OCI-LY1 (cell line): ENCODE measurements at regions not wholly inside any gene's neighbourhood (a gene's known extent, or its start where the extent isn't known, plus 50 kb on each side); places are given as distances from the start of the nearest gene placed in this dataset.

Experiments used
- EZH2 ChIP-seq: fragments of 200-600 bp; sonication (generic), shearing (Covaris generic); IDR thresholded peaks from 2 replicates; pipeline ENCODE4 v1.8.0; 2017; ENCODE audit warnings: borderline replicate concordance, mixed run types, mild to moderate bottlenecking, antibody characterized with exemption, low read length, moderate library complexity, mixed read lengths
- TF ChIP-seq, protein P1 (sequence below): fragments of 200-600 bp; sonication (generic), shearing (Covaris generic); IDR thresholded peaks from 2 replicates; pipeline ENCODE4 v1.5.1; 2017; ENCODE audit warnings: mild to moderate bottlenecking, antibody characterized with exemption, low read length, moderate library complexity, mixed read lengths

DNA sequence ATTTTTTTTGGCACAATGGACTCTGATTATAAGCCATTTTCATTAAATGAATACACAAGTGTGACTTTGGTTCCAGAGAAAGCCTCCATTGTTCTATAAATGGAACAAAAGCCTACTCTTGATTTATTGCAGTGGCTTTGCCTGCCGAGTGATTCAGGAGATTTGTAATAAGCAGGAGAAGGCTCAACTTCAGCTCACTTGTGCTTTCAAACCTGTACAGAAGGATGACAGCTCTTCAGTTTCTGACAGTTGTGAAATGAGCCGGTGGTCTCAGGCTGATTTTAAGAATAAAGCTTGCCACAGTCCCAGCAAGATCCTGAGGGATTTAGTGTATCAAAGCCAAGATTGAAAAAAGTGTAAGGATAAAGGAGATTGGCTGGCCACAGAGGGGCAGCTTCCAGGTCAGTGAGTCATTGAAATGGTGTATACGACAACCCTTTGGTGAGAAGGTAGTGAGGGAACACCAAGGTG lies 438.8 kb upstream of the TGFBR2 start:
- TF ChIP-seq, protein P1, sequence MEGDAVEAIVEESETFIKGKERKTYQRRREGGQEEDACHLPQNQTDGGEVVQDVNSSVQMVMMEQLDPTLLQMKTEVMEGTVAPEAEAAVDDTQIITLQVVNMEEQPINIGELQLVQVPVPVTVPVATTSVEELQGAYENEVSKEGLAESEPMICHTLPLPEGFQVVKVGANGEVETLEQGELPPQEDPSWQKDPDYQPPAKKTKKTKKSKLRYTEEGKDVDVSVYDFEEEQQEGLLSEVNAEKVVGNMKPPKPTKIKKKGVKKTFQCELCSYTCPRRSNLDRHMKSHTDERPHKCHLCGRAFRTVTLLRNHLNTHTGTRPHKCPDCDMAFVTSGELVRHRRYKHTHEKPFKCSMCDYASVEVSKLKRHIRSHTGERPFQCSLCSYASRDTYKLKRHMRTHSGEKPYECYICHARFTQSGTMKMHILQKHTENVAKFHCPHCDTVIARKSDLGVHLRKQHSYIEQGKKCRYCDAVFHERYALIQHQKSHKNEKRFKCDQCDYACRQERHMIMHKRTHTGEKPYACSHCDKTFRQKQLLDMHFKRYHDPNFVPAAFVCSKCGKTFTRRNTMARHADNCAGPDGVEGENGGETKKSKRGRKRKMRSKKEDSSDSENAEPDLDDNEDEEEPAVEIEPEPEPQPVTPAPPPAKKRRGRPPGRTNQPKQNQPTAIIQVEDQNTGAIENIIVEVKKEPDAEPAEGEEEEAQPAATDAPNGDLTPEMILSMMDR: no peak
- no peak for TF ChIP-seq EZH2
